ENCODE measurements at regions not wholly inside any gene's neighbourhood (a gene's known extent, or its start where the extent isn't known, plus 50 kb on each side); places are given as distances from the start of the nearest gene placed in this dataset.

DNA sequence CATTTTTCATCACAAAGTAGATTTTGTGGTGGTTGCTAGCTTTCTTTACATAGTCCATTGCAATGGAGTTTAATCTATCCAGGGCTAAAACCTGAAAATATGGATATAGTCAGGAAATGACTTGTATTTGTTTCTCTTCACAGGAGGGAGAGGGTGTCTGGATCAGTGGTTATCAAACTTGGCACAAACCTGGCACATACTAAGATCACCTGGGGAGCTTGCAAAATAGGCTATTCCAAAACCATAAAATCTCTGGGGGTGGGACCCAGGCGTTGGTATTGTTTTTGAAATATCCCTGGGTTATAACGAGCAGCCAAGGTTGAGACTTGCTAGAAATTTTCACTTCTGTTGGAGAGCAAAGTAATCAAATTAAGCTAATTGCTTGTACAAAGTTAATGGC is 179.9 kb downstream of the PCSK1 start:
- Mint-ChIP-seq H3K27ac (no peak overlapping the region), H3K27me3 (peaks cover 7% of the 10 kb centered on the region), H3K4me3 (no peak overlapping the region), H3K36me3 (ENCODE audit: low read depth) (no peaks in the 10 kb centered on the region), H3K4me1 (no peaks in the 10 kb centered on the region), H3K9me3 (no peaks in the 10 kb centered on the region)
- ATAC-seq (no peak), DNase-seq (no peak)

DNA sequence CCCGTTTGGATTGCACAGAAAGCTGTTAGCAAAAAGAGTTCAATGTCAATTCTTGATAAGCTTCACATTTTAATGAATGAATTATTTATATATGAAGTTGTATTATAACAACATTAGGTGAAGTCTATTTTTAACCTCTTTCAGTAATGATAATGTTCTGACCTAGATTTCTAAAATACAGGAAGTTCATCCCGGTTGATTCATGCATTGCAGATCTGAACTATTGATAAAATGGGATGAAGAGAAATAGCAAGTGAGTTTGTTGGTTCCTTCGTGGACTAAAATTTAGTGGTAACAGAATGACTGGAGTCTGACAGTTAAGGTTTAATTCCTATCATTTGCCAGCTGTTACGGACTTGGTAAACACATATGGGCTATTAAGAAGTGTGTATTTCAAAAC is 180.5 kb downstream of the PCSK1 start:
- DNase-seq (no peak), ATAC-seq (no peak)
- H3K4me1 Mint-ChIP-seq, result no peaks in the 10 kb centered on the region
- H3K4me3 Mint-ChIP-seq, result no peak overlapping the region
- H3K27me3 Mint-ChIP-seq, result peaks cover 7% of the 10 kb centered on the region
- H3K36me3 Mint-ChIP-seq (ENCODE audit: low read depth), result no peaks in the 10 kb centered on the region
- no peak overlapping the region for H3K27ac Mint-ChIP-seq
- no peaks in the 10 kb centered on the region for H3K9me3 Mint-ChIP-seq

DNA sequence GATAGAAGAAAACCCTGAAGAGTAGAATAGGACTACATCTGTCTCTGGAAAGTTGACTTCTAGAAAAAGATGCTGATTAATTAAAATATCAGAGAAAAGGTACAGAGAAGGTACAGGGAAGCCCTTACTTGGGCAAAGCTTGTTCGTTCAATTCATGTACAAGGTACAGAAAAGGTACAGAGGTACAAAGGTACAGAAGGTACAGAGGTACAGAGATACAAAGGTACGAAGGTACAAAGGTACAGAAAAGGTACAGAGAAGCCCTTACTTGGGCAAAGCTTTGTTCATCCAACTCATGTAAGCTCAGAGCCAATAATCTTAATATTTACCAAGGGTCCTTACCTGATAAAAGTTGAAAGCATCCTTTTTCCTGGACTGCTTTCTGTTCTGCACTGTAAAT is 182.3 kb downstream of the PCSK1 start:
- H3K27ac Mint-ChIP-seq, result no peak overlapping the region
- DNase-seq (no peak), ATAC-seq (no peak)
- H3K9me3 Mint-ChIP-seq, result no peaks in the 10 kb centered on the region
- H3K4me3 Mint-ChIP-seq, result no peak overlapping the region
- H3K4me1 Mint-ChIP-seq, result no peaks in the 10 kb centered on the region
- no peaks in the 10 kb centered on the region for H3K36me3 Mint-ChIP-seq (ENCODE audit: low read depth)
- H3K27me3 Mint-ChIP-seq, result peaks cover 7% of the 10 kb centered on the region

DNA sequence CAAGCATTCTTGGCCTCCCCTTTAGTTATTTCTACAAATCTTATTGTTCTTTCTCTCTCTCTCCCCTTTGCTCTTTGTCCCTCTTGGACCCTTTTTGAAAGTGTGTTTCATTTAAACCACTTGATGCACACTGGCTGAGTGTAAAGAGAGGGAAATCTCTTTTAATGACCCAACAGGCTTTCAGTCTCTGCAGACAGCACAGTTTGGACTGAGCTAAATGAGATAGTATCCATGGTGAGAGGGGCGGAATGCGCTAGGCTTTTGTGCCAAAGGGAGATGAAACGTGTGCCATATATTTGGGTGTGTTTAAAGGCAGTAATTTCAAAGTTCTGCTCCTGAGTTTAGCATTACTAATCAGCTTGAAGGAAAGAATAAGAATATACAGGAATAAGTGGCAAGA is 184.9 kb downstream of the PCSK1 start:
- DNase-seq (no peak), ATAC-seq (no peak)
- Mint-ChIP-seq H3K27me3 (peaks cover 19% of the 10 kb centered on the region), H3K4me3 (no peak overlapping the region), H3K4me1 (no peaks in the 10 kb centered on the region), H3K36me3 (ENCODE audit: low read depth) (no peaks in the 10 kb centered on the region), H3K27ac (no peak overlapping the region), H3K9me3 (no peaks in the 10 kb centered on the region)

DNA sequence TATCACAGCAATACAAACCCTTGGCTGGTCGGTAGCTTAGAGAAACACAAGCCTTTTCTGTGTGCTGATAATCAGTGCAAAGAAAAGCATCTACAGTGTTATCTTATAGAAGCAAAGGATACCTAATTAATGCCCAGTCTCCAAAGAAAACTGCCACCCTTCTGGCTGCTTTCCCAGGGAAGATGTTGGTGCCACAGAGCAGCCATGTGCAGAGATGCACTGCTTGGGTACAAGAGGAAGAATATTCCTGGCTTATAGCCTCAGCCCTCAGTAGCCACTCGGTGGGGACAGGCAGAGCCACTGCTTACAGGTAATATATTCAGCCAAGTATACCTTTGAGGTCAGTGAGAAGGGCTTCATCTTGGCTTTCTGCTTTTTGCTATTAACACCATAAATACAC is 185.3 kb downstream of the PCSK1 start:
- DNase-seq, result no peak
- no peak overlapping the region for H3K27ac Mint-ChIP-seq
- H3K4me3 Mint-ChIP-seq, result no peak overlapping the region

DNA sequence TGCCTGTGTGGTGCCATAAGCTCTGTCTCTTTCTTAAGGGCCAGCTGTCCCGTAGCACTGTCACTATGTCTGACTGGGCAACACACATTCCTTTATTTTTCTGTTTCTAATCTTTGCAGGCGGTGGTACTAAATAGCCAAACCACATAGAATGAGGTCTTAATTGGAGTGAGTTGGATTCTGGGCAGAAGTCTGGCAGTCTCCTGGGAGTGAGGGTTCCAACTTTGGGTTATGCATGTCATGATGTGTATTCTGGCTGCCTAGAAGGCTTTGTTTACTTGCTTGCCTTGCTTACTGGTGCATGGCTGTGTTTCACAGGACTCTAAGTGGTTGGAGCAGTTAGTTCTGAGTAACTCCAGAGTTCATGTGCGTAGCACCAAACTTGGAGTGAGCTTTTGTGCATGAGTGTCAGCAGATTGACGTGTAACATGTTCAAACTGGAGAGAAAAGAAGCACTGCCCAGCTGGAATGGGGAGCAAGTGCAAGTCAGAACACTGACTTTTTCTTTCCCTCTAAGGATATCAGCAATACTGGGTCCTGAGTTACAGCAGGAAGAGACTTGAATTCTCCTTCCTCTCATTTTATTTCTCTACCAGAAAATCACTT is 185.8 kb downstream of the PCSK1 start:
- Mint-ChIP-seq H3K4me1 (no peaks in the 10 kb centered on the region), H3K27ac (no peak overlapping the region), H3K4me3 (no peak overlapping the region), H3K9me3 (no peaks in the 10 kb centered on the region), H3K27me3 (peaks cover 25% of the 10 kb centered on the region), H3K36me3 (ENCODE audit: low read depth) (no peaks in the 10 kb centered on the region)
- no peak for ATAC-seq
- DNase-seq, result no peak

More for the DNA sequence above, 185.3 kb downstream of the PCSK1 start:
- Mint-ChIP-seq H3K36me3 (ENCODE audit: low read depth) (no peaks in the 10 kb centered on the region), H3K27me3 (peaks cover 20% of the 10 kb centered on the region), H3K9me3 (no peaks in the 10 kb centered on the region), H3K4me1 (no peaks in the 10 kb centered on the region)
- ATAC-seq, result no peak

DNA sequence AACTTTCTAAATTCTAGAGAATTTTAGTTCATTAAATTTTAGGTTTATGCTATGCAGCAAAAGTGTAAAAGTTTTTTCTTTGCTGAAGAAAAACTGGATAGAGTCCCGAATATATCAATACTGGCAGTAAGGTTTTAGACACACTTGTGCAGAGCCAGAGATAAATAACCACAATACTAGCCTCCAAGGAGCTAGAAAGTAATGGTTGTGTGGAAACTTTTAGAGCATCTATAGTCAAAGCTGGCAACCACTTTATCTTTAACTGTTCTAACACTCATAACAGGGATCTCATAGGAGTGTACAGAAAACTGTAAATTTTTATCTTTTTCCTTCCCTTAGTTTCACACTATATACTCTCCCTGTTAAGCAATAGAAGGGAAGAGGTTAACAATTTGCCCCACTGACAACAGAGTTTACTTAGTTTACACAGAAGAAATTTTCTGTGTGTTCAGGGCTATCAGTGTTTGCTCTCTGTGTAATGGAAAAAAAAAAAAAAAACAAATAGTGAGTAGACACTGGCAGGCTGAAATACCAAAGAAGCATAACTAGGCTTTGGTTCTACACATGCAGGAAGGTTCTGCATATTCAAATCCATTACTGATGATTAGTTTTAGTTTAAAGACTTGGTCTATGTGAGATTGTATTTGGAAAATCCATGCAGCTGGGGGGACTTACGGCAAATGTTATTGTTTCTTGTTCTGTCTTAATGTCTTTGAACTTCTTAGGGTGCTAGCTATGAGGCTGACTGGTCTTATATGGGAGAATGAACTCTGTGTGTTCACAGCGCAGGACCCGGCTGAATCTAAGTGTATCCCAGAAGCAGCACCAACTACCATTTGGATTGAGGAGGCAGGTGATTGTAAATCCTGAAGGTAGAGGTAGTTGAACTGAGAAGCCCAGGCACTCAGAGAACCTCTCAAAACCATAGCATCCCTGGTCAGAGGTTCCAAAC is 187.6 kb downstream of the PCSK1 start:
- no peak overlapping the region for H3K27ac Mint-ChIP-seq
- no peaks in the 10 kb centered on the region for H3K36me3 Mint-ChIP-seq (ENCODE audit: low read depth)
- DNase-seq, result no peak
- no peaks in the 10 kb centered on the region for H3K4me1 Mint-ChIP-seq
- no peaks in the 10 kb centered on the region for H3K9me3 Mint-ChIP-seq
- H3K4me3 Mint-ChIP-seq, result no peak overlapping the region
- no peak for ATAC-seq
- peaks cover 26% of the 10 kb centered on the region for H3K27me3 Mint-ChIP-seq

DNA sequence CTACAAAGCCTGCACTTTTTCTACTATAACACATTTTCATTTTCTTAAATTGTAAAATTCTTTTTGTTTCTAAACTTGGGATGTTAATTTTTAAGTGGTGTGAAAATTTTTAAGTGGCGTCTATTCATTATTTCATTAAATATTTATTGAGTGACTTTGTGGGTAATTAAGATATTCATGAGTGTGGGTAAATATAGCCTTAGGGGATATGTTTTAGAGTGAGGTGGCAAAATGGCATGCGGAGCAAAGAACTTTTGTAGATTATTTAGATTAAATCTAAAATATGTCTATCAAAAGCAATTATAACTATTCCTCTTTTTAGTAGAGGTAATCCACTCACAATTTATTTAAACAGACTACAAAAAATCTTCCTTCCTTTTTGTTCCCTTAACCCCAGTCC is 188.4 kb downstream of the PCSK1 start:
- H3K4me1 Mint-ChIP-seq, result no peaks in the 10 kb centered on the region
- peaks cover 27% of the 10 kb centered on the region for H3K27me3 Mint-ChIP-seq
- H3K36me3 Mint-ChIP-seq (ENCODE audit: low read depth), result no peaks in the 10 kb centered on the region

DNA sequence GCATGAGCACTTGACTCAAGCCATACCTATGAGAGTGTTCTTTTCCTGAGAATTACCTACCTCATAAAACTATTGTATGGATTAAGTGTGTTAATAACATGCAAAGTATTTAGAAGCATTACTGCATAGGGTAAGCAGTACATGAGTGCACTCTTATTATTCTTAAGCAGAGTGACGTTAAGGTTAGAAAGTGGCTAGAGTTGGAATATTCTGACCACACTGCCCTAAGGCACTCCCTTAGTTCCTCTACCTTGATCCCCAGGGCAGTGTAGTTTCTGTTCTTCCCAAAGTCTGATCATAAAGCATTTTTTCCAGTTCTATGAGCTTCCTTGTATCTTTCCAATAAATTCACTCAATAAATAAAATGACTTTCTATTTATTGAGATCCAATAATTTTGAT is 189.2 kb downstream of the PCSK1 start:
- H3K9me3 Mint-ChIP-seq, result no peaks in the 10 kb centered on the region
- H3K4me3 Mint-ChIP-seq, result no peak overlapping the region
- peaks cover 31% of the 10 kb centered on the region for H3K27me3 Mint-ChIP-seq
- no peaks in the 10 kb centered on the region for H3K36me3 Mint-ChIP-seq (ENCODE audit: low read depth)
- no peaks in the 10 kb centered on the region for H3K4me1 Mint-ChIP-seq
- DNase-seq (no peak), ATAC-seq (no peak)
- H3K27ac Mint-ChIP-seq, result no peak overlapping the region

More for the DNA sequence above, 188.4 kb downstream of the PCSK1 start:
- Mint-ChIP-seq H3K4me3 (no peak overlapping the region), H3K27ac (no peak overlapping the region), H3K9me3 (no peaks in the 10 kb centered on the region)
- DNase-seq, result no peak
- ATAC-seq, result no peak

DNA sequence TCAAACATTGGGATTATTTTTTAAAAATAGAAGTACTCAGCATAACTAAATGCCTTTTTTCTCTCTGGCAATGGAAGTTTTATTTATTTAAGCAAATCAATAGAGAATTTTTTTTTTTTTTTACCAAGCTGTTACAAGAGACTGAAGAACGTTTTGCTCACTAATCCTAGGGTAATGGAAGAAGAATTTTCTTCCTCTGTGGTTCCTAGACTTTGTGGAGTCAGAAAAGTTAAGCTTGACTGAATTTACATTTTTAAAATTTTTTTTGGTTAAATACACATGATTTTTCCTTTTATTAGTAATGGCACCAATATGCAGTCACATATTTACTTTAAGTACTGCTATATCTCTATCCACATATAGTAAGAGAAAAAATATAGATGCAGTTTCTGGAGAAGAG is 189.8 kb downstream of the PCSK1 start:
- H3K27ac Mint-ChIP-seq, result no peak overlapping the region
- H3K4me3 Mint-ChIP-seq, result no peak overlapping the region
- ATAC-seq (no peak), DNase-seq (no peak)
- H3K36me3 Mint-ChIP-seq (ENCODE audit: low read depth), result no peaks in the 10 kb centered on the region
- peaks cover 29% of the 10 kb centered on the region for H3K27me3 Mint-ChIP-seq
- no peaks in the 10 kb centered on the region for H3K4me1 Mint-ChIP-seq
- H3K9me3 Mint-ChIP-seq, result no peaks in the 10 kb centered on the region

DNA sequence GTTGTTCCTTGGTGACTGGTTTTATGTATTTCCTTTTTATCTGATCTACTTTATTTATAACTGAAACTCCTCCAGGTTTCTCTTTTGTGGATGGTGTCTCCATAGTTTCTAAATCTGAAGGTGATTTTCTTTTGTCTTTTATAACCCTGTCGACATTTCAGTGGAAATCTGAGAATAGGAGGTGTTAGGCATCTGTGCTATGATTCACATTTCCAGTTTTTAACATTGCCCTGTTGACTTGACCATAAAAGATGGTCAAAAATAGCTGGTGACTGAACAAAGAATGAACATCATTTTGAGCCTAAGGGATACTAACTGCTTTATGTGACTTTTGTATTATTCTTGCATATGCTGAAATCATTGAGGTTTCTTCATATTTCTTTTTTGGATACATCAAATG is 190.5 kb downstream of the PCSK1 start:
- no peak overlapping the region for H3K4me3 Mint-ChIP-seq
- no peaks in the 10 kb centered on the region for H3K36me3 Mint-ChIP-seq (ENCODE audit: low read depth)
- DNase-seq (no peak), ATAC-seq (no peak)
- H3K4me1 Mint-ChIP-seq, result no peaks in the 10 kb centered on the region
- no peaks in the 10 kb centered on the region for H3K9me3 Mint-ChIP-seq
- peaks cover 29% of the 10 kb centered on the region for H3K27me3 Mint-ChIP-seq
- H3K27ac Mint-ChIP-seq, result no peak overlapping the region

DNA sequence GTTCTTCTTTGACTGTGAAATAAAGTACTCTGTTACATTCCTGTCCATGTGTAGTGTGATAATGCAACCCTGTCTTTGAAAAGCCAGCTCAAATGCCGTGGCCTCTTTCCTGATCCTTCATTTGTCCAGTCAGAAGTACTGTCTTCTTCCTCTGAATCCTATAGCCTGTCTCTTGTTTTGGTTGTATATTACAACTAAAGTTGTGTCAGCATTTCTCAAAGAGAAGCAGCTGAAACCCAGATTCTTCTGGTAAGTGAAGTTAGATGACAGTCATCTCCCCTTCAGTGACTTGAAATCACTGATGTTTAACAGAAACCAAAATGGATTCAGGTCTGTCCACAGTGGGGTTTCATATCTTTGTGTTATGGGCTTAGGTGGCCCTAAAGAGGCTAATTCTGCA is 196.2 kb downstream of the PCSK1 start:
- no peaks in the 10 kb centered on the region for H3K4me1 Mint-ChIP-seq
- ATAC-seq (no peak), DNase-seq (no peak)
- no peaks in the 10 kb centered on the region for H3K36me3 Mint-ChIP-seq (ENCODE audit: low read depth)
- no peak overlapping the region for H3K4me3 Mint-ChIP-seq
- H3K9me3 Mint-ChIP-seq, result no peaks in the 10 kb centered on the region
- H3K27me3 Mint-ChIP-seq, result peaks cover 12% of the 10 kb centered on the region
- no peak overlapping the region for H3K27ac Mint-ChIP-seq

DNA sequence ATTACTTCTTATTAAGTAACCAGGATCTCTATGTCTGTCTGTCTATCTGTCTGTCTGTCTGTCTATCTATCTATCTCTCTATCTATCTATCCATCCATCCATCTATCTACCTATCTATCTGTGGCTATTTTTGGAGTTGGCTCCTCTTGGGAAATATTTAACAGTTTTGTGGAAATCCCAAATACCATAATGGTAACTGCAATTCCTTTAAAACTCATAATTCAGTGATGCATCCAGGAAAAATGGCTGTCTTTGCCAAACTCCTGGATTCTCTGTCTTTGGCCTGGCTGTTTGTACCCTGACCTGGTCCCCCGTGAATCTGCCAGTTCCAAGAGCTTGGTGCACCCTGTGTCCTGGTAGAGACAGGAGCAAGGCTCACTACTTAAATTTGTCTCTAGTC is 197.0 kb downstream of the PCSK1 start:
- Mint-ChIP-seq H3K36me3 (ENCODE audit: low read depth) (no peaks in the 10 kb centered on the region), H3K9me3 (peaks cover 3% of the 10 kb centered on the region), H3K27ac (no peak overlapping the region), H3K4me1 (no peaks in the 10 kb centered on the region), H3K4me3 (no peak overlapping the region), H3K27me3 (peaks cover 15% of the 10 kb centered on the region)
- no peak for DNase-seq
- ATAC-seq, result no peak

DNA sequence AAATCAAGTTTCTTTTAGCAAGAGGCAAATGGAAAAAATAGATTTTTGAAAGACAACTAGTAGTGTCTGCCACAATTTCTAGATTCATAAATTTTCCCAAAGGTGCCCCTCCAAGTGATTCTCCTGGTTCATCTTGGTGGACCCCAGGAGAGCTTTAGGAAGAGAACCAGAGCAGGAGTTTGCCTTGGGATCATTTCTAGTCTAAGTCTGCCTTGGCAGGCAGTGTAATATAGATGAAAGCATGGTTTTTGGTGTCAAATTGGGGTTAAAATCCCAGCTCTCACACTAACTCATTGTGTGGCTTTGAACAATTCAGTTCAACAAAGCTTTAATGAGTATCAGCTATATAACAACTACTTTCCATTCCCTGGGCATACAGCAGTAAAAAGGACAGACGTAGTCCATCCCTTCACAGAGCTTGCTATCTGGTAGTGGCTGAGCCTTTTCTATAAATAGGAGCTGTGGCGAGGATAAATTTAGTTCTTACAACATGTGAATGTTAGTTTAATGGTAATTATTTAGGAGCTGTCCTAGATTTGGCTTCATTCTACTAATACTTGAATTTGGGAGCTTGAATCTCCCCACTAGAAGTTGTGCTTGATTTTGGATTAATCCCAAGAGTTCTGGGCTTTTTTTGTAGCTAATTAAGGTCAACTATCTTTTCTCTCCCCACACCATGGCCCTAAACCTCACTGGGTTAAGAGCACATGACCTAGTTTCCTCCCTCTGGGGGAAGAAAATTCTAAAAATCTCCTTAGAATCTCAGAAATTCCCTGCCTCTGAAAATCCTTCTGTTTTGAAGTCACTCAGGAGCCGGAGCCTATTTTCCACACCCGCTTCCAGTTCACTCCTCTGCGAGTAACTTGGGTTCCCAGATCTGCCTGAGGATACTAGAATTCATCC is 197.8 kb downstream of the PCSK1 start:
- ATAC-seq (no peak), DNase-seq (no peak)
- Mint-ChIP-seq H3K4me3 (no peak overlapping the region), H3K9me3 (peaks cover 3% of the 10 kb centered on the region), H3K27ac (no peak overlapping the region), H3K27me3 (peaks cover 19% of the 10 kb centered on the region), H3K4me1 (no peaks in the 10 kb centered on the region), H3K36me3 (ENCODE audit: low read depth) (no peaks in the 10 kb centered on the region)
